ENCODE measurements at regions not wholly inside any gene's neighbourhood (a gene's known extent, or its start where the extent isn't known, plus 50 kb on each side); places are given as distances from the start of the nearest gene placed in this dataset.

DNA sequence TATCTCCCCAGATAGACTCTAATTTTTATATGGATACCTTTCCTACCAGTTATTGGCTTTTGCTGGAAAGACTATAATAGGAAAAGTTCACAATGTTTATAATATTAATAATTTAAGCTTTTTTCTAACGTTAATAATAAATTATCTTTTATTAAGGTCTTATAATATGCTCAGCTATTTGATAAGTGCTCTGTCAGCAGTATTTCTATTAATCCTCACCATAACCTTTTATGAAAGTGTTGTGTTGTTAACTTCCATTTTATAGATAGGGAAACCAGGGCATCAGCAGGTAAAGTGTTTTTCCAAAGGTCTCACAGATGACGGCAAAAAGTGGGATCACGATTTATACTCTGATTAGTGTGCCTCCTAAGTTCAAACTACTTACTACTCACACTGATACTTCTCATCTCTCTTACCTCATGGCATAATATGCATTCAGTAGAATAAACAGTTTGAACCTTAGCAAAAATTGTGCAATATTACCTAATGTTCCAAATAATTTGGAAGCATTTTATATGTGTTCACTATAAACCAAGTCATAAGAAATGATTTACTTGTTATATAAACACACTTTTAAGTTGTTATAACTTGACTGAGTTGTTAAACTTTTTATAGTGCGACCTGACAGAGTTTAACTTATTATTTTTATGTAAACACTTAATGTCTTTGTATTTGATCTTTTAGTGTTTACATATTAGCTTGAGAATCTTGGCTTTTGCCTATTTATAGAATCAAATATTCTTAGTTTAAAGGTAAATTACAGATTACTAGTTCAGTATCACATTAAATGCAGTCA lies 274.9 kb upstream of the DCBLD2 start:
- WGBS (ENCODE audit: extremely low coverage, insufficient read length, low lambda C conversion rate): no CpG with 5 or more reads among the region's 4 CpGs
- Mint-ChIP-seq H3K27me3 (ENCODE audit: low read depth) (no peaks in the 10 kb centered on the region), H3K4me1 (peaks cover 0 to 3% of the 10 kb centered on the region in 2 experiments; a peak in 1 of 4 replicates), H3K9me3 (peaks cover 0 to 4% of the 10 kb centered on the region in 2 experiments; a peak in 1 of 5 replicates), H3K36me3 (ENCODE audit: insufficient read depth in 1 of 3, low read depth in 3 of 3) (no peaks in the 10 kb centered on the region), H3K27ac (no peak overlapping the region), H3K4me3 (no peak overlapping the region)
- Histone ChIP-seq H2BK15ac (ENCODE audit: low read depth, low read length) (no peak overlapping the region), H2BK12ac (ENCODE audit: insufficient read length, low read depth, low read length) (no peak overlapping the region), H4K20me1 (ENCODE audit: control insufficient read depth, insufficient read depth, insufficient read length) (no peaks in the 10 kb centered on the region), H3K4me1 (ENCODE audit: insufficient read depth, low read length) (no peaks in the 10 kb centered on the region), H3T11ph (ENCODE audit: low read length) (no peak overlapping the region), H3K79me1 (ENCODE audit: insufficient read depth, low read depth, low read length, poor library complexity, severe bottlenecking) (no peaks in the 10 kb centered on the region), H3K27ac (ENCODE audit: insufficient read length, low read depth, low read length) (no peak overlapping the region), H3K14ac (ENCODE audit: insufficient read depth, low read length) (no peak overlapping the region), H2AFZ (ENCODE audit: low read length) (no peak overlapping the region), H2BK20ac (ENCODE audit: low read depth, low read length, poor library complexity, severe bottlenecking) (no peak overlapping the region), H2BK5ac (ENCODE audit: insufficient read length, low read length) (no peak overlapping the region), H3K4me2 (ENCODE audit: insufficient read depth, insufficient read length, low read length) (no peak overlapping the region), H3K27me3 (ENCODE audit: insufficient read depth, low read length) (no peaks in the 10 kb centered on the region), H4K5ac (ENCODE audit: insufficient read length, low read depth, low read length) (no peak overlapping the region), H3K4ac (ENCODE audit: low read depth, low read length) (no peak overlapping the region), H4K8ac (replicated peaks; ENCODE audit: insufficient read length, low read depth, low read length) (no peak overlapping the region), H3K79me2 (ENCODE audit: insufficient read depth, low read length) (no peaks in the 10 kb centered on the region), H2AK5ac (ENCODE audit: insufficient read length, low read length) (no peak overlapping the region), H3K23ac (ENCODE audit: insufficient read length, low read depth, low read length) (no peak overlapping the region), H3K56ac (ENCODE audit: insufficient read length, low read depth, low read length) (no peak overlapping the region), H3K18ac (ENCODE audit: insufficient read length, low read depth, low read length) (no peak overlapping the region), H3K9me3 (ENCODE audit: control insufficient read depth, low read depth, low read length) (no peaks in the 10 kb centered on the region), H2BK120ac (ENCODE audit: low read depth, low read length, poor library complexity, severe bottlenecking) (no peak overlapping the region), H3K9ac (ENCODE audit: extremely low read depth, insufficient read length, low read length) (no peak overlapping the region), H3K23me2 (ENCODE audit: insufficient read length, low read depth, low read length, poor library complexity, severe bottlenecking) (no peaks in the 10 kb centered on the region), H4K91ac (ENCODE audit: insufficient read length, low read depth, low read length) (no peak overlapping the region)
- no peak for DNase-seq
- TF ChIP-seq, protein P1, sequence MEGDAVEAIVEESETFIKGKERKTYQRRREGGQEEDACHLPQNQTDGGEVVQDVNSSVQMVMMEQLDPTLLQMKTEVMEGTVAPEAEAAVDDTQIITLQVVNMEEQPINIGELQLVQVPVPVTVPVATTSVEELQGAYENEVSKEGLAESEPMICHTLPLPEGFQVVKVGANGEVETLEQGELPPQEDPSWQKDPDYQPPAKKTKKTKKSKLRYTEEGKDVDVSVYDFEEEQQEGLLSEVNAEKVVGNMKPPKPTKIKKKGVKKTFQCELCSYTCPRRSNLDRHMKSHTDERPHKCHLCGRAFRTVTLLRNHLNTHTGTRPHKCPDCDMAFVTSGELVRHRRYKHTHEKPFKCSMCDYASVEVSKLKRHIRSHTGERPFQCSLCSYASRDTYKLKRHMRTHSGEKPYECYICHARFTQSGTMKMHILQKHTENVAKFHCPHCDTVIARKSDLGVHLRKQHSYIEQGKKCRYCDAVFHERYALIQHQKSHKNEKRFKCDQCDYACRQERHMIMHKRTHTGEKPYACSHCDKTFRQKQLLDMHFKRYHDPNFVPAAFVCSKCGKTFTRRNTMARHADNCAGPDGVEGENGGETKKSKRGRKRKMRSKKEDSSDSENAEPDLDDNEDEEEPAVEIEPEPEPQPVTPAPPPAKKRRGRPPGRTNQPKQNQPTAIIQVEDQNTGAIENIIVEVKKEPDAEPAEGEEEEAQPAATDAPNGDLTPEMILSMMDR (conservative IDR thresholded peaks at IDR 0.05): no peak
